NCI-H2029 (cell line): ENCODE measurements at regions not wholly inside any gene's neighbourhood (a gene's known extent, or its start where the extent isn't known, plus 50 kb on each side); places are given as distances from the start of the nearest gene placed in this dataset.

Experiments
- DNase-seq: peaks from one replicate; lab custom pipeline; 2025; lab: John Stamatoyannopoulos, UW

GRCh38 chr6:11633741-11634509 lies 96.4 kb downstream of the TMEM170B start:
- DNase-seq: no peak

GRCh38 chr6:11634948-11635347 lies 97.4 kb downstream of the TMEM170B start:
- no peak for DNase-seq

GRCh38 chr6:11636121-11636520 lies 98.6 kb downstream of the TMEM170B start:
- no peak for DNase-seq

- peak; percentile 16 for DNase-seq
These were observed 99.7 kb downstream of the TMEM170B start for GRCh38 chr6:11637266-11637665.

GRCh38 chr6:11639376-11640235 lies 102.1 kb downstream of the TMEM170B start:
- DNase-seq: no peak

- DNase-seq: no peak
These were observed 102.9 kb downstream of the TMEM170B start for GRCh38 chr6:11640486-11640885.

- DNase-seq: no peak
These were observed 106.5 kb downstream of the TMEM170B start for GRCh38 chr6:11644071-11644470.

- DNase-seq: no peak
These were observed 107.1 kb downstream of the TMEM170B start for GRCh38 chr6:11644601-11645000.

- DNase-seq: no peak
These were observed 107.5 kb downstream of the TMEM170B start for GRCh38 chr6:11645016-11645415.

GRCh38 chr6:11648436-11648775 lies 110.9 kb downstream of the TMEM170B start:
- no peak for DNase-seq

- DNase-seq: no peak
These were observed 111.3 kb downstream of the TMEM170B start for GRCh38 chr6:11648889-11649288.

GRCh38 chr6:11650025-11650696 lies 112.6 kb downstream of the TMEM170B start:
- DNase-seq: no peak

- DNase-seq: no peak
These were observed 113.2 kb downstream of the TMEM170B start for GRCh38 chr6:11650711-11651110.

GRCh38 chr6:11653028-11653583 lies 115.6 kb downstream of the TMEM170B start:
- DNase-seq: no peak

GRCh38 chr6:11654876-11655275 lies 117.3 kb downstream of the TMEM170B start:
- no peak for DNase-seq

GRCh38 chr6:11656491-11656890 lies 118.9 kb downstream of the TMEM170B start:
- no peak for DNase-seq

- DNase-seq: no peak
These were observed 118.8 kb downstream of the ADTRP start for GRCh38 chr6:11659757-11660156.

- DNase-seq: no peak
These were observed 116.3 kb downstream of the ADTRP start for GRCh38 chr6:11662323-11662722.

- DNase-seq: no peak
These were observed 115.1 kb downstream of the ADTRP start for GRCh38 chr6:11663519-11663918.
